Chondrocyte (in vitro differentiated cells): ENCODE measurements at regions not wholly inside any gene's neighbourhood (a gene's known extent, or its start where the extent isn't known, plus 50 kb on each side); places are given as distances from the start of the nearest gene placed in this dataset.

ENCODE experiments used
- DNase-seq: peaks from one replicate; pipeline ENCODE4 v3.0.0; 2021; ENCODE audit warnings: mixed read lengths, low spot score
- H3K27ac Mint-ChIP-seq: one replicate; pipeline ENCODE4 v1.8.0; 2021; ENCODE audit warnings: mild to moderate bottlenecking, moderate library complexity, mixed read lengths; ENCODE audit not compliant: unreplicated experiment
- H3K27me3 Mint-ChIP-seq: 2 replicates; pipeline ENCODE4 v1.8.0; 2021; ENCODE audit warnings: low read depth, mixed read lengths
- H3K36me3 Mint-ChIP-seq: 2 replicates; pipeline ENCODE4 v1.8.0; 2021; ENCODE audit warnings: low read depth, mixed read lengths
- H3K4me1 Mint-ChIP-seq: 2 replicates; pipeline ENCODE4 v1.8.0; 2021; ENCODE audit warnings: low read depth, mild to moderate bottlenecking, mixed read lengths
- H3K4me3 Mint-ChIP-seq: one replicate; pipeline ENCODE4 v1.8.0; 2021; ENCODE audit warnings: mild to moderate bottlenecking, moderate library complexity, mixed read lengths; ENCODE audit not compliant: unreplicated experiment
- H3K9me3 Mint-ChIP-seq: 2 replicates; pipeline ENCODE4 v1.8.0; 2021; ENCODE audit warnings: low read depth, mixed read lengths
- TF ChIP-seq, protein P1 (sequence below): fragments of 200-600 bp; sonication (generic); IDR thresholded peaks from 2 replicates; pipeline ENCODE4 v1.5.0; 2021; ENCODE audit warnings: antibody characterized with exemption, mild to moderate bottlenecking, moderate library complexity

DNA sequence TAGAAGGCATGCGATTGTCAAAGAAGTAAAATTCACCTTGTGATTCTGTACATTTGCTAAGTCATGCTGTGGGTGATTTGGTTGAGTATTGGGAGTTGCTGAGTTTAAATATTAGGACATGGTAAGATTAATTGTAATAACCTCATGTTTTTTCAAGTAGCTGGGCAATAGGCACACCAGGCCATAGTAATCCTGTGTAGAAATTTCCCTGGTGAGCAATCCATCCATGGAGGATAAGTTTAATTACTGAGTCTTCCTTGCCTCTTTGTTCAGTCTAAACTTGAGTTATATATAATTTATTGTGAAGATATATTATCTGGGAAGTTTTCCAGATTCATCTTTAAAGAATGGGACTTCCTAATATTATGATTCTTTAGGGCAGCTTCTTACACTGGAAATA, 221.1 kb upstream of the NUDT12 start:
- H3K4me1 Mint-ChIP-seq, result peaks cover 8% of the 10 kb centered on the region
- TF ChIP-seq, protein P1, sequence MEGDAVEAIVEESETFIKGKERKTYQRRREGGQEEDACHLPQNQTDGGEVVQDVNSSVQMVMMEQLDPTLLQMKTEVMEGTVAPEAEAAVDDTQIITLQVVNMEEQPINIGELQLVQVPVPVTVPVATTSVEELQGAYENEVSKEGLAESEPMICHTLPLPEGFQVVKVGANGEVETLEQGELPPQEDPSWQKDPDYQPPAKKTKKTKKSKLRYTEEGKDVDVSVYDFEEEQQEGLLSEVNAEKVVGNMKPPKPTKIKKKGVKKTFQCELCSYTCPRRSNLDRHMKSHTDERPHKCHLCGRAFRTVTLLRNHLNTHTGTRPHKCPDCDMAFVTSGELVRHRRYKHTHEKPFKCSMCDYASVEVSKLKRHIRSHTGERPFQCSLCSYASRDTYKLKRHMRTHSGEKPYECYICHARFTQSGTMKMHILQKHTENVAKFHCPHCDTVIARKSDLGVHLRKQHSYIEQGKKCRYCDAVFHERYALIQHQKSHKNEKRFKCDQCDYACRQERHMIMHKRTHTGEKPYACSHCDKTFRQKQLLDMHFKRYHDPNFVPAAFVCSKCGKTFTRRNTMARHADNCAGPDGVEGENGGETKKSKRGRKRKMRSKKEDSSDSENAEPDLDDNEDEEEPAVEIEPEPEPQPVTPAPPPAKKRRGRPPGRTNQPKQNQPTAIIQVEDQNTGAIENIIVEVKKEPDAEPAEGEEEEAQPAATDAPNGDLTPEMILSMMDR, result no peak
- DNase-seq, result no peak
- H3K9me3 Mint-ChIP-seq, result peaks cover 4% of the 10 kb centered on the region
- no peaks in the 10 kb centered on the region for H3K27me3 Mint-ChIP-seq
- no peak overlapping the region for H3K4me3 Mint-ChIP-seq
- H3K27ac Mint-ChIP-seq, result no peak overlapping the region
- no peaks in the 10 kb centered on the region for H3K36me3 Mint-ChIP-seq

DNA sequence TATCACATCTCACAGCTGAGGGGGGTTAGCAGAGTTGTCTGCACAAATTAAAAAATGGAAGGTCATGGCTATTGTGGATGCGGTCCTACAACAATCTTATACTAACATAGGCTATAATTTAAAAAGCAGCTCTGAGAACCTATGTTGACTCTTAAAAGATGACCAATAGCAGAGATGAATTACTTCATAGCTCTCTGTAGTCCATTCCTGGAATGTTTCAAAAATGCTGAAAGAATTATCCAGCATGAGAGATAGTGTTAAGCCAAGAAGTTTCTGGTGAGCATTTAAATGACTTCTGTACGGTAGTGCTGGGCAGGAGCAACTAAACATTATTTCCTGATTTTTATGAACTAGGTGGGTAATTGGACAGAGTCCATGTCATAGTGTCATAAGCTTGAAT, 218.2 kb upstream of the NUDT12 start:
- Mint-ChIP-seq H3K27ac (no peak overlapping the region), H3K9me3 (peaks cover 4% of the 10 kb centered on the region), H3K36me3 (no peaks in the 10 kb centered on the region), H3K4me3 (no peak overlapping the region), H3K4me1 (peaks cover 8% of the 10 kb centered on the region), H3K27me3 (no peaks in the 10 kb centered on the region)
- TF ChIP-seq, protein P1, result no peak
- DNase-seq, result no peak

DNA sequence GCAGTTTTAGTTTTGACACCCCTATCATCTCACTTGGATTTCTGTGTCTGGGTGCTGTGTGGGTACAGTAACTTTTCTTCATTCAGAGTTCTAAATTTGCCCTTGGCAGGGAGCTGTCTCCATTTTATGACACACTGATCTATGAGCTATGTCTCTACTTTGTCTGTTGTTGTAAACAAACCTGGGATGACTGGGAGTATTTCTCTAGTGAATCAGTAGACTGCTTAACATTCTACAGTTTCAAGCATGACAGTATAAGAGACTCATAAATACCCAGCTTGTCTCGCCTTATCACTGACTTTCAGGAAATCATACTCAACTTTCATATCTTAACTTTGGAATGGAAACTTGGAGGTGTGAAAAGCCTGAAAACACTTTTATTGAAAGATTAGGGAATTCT, 212.1 kb upstream of the NUDT12 start:
- no peaks in the 10 kb centered on the region for H3K4me1 Mint-ChIP-seq
- no peak overlapping the region for H3K4me3 Mint-ChIP-seq
- no peak overlapping the region for H3K27ac Mint-ChIP-seq
- no peaks in the 10 kb centered on the region for H3K9me3 Mint-ChIP-seq
- DNase-seq, result no peak
- no peaks in the 10 kb centered on the region for H3K36me3 Mint-ChIP-seq
- TF ChIP-seq, protein P1, result no peak
- no peaks in the 10 kb centered on the region for H3K27me3 Mint-ChIP-seq

DNA sequence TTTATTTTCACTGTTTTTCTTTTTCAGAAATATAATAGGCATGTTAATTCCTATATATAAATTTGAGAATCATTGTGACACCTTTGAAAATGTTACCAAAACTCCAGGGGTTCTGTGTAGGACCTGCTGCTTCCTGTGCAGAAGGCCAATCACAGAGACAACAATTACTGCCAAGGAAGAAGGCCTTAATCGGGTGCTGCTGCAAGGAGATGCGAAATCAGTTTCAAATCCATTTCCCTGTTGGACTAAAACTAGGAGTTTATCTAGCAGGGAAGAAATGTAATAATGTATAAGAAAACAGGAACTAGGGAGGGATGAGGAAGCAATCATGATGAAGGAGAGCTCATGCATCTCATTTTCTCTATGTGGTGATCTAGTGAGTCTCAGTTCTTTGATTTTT, 209.7 kb upstream of the NUDT12 start:
- Mint-ChIP-seq H3K4me1 (no peaks in the 10 kb centered on the region), H3K36me3 (no peaks in the 10 kb centered on the region), H3K27ac (no peak overlapping the region), H3K9me3 (no peaks in the 10 kb centered on the region), H3K4me3 (no peak overlapping the region), H3K27me3 (no peaks in the 10 kb centered on the region)
- no peak for DNase-seq
- TF ChIP-seq, protein P1, result no peak

DNA sequence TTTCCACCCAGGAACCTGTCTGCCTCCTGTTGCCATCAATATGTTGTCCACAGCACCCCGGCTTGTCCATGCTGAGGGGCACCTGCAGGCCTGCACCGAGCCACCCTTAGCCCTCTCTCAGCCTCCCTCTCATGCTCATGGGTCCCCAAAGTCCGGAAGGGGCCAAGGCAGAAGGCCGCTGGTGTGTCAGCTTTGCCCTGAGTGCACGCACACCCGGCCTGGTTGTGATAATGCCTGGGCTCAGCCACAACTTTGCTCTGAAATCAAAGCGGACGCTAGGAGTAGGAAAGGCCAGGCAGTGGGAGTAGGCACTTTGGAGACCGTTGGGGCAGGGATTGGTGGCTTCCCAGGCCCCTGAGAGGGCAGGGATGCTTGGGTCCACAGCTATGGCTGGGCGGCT, 201.8 kb upstream of the NUDT12 start:
- H3K27me3 Mint-ChIP-seq, result no peaks in the 10 kb centered on the region
- no peaks in the 10 kb centered on the region for H3K36me3 Mint-ChIP-seq
- no peak overlapping the region for H3K27ac Mint-ChIP-seq
- DNase-seq, result no peak
- TF ChIP-seq, protein P1, result no peak
- no peaks in the 10 kb centered on the region for H3K9me3 Mint-ChIP-seq
- no peaks in the 10 kb centered on the region for H3K4me1 Mint-ChIP-seq
- no peak overlapping the region for H3K4me3 Mint-ChIP-seq
